ENCODE measurements at regions not wholly inside any gene's neighbourhood (a gene's known extent, or its start where the extent isn't known, plus 50 kb on each side); places are given as distances from the start of the nearest gene placed in this dataset.

GRCh38 chr2:107543793-107544192, 282.9 kb upstream of the RGPD4 start:
- TF ChIP-seq, protein P1, sequence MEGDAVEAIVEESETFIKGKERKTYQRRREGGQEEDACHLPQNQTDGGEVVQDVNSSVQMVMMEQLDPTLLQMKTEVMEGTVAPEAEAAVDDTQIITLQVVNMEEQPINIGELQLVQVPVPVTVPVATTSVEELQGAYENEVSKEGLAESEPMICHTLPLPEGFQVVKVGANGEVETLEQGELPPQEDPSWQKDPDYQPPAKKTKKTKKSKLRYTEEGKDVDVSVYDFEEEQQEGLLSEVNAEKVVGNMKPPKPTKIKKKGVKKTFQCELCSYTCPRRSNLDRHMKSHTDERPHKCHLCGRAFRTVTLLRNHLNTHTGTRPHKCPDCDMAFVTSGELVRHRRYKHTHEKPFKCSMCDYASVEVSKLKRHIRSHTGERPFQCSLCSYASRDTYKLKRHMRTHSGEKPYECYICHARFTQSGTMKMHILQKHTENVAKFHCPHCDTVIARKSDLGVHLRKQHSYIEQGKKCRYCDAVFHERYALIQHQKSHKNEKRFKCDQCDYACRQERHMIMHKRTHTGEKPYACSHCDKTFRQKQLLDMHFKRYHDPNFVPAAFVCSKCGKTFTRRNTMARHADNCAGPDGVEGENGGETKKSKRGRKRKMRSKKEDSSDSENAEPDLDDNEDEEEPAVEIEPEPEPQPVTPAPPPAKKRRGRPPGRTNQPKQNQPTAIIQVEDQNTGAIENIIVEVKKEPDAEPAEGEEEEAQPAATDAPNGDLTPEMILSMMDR (IDR thresholded peaks at IDR 0.05; ENCODE audit: low read depth, low read length) = no peak
- TF ChIP-seq EZH2phosphoT487 (IDR thresholded peaks at IDR 0.05; ENCODE audit: low read depth) = no peak
